ENCODE measurements at regions not wholly inside any gene's neighbourhood (a gene's known extent, or its start where the extent isn't known, plus 50 kb on each side); places are given as distances from the start of the nearest gene placed in this dataset.
"Not testable (repeated sequence)": the region's sequence is repeated elsewhere in the genome, so short reads cannot be mapped to it uniquely, and the experiment has no call there.

DNA sequence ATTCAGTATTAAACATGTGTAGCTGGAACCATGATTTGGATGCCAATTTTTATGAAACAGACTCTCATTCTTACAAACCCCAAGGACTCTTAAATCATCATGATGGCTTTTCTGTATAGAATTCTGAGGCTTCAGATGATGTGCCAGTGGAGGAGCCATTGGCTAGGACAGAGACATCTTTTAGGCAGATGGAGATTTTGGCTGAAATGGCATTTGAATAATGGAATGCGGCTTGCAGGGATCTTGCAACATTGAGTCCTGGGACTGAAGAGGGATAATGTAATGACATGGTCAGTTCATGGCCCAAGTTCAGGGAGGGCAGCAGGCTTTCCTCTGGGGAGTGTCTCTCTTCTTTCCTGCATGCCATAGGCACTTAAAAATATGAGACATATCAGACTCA is 172.4 kb downstream of the ABCA8 start:
- no peak for DNase-seq (ENCODE audit: low read depth in 4 of 4, low spot score in 3 of 4)

DNA sequence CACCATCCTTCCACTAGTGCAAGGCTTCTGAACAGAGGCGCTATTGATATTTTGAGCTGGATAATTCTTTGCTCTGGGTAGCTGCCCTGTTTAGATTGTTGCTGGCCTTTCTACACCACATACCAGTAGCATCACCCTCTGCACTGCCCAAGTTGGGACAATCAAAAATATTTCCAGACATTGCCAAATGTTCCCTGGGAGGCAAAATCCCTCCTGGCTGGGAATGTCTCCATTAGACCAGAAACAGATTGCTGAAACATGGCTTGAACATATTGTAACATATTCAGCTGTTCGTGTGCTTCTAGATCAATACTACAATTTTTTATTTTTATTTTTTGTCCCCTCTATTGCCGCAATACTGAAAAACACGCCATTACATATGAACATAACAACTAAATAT is 174.6 kb downstream of the ABCA8 start:
- no peak for DNase-seq (ENCODE audit: low read depth in 4 of 4, low spot score in 3 of 4)

DNA sequence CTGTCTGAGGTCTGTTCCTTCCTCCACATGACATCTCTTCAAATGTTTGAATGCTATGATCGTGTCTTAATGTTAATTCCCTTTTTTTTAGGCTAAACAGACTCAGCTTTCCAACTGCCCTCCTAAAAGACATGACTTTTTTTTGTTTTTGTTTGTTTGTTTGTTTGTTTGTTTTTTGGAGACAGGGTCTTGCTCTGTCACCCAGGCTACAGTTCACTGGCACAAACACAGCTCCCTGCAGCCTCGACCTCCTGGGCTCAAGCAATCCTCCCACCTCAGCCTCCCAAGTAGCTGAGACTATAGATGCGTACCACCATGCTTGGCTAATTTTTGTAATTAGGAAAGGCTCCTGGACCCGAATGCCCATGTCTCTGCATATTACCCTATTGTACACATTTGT is 176.5 kb downstream of the ABCA8 start:
- no peak for DNase-seq (ENCODE audit: low read depth in 4 of 4, low spot score in 3 of 4)

DNA sequence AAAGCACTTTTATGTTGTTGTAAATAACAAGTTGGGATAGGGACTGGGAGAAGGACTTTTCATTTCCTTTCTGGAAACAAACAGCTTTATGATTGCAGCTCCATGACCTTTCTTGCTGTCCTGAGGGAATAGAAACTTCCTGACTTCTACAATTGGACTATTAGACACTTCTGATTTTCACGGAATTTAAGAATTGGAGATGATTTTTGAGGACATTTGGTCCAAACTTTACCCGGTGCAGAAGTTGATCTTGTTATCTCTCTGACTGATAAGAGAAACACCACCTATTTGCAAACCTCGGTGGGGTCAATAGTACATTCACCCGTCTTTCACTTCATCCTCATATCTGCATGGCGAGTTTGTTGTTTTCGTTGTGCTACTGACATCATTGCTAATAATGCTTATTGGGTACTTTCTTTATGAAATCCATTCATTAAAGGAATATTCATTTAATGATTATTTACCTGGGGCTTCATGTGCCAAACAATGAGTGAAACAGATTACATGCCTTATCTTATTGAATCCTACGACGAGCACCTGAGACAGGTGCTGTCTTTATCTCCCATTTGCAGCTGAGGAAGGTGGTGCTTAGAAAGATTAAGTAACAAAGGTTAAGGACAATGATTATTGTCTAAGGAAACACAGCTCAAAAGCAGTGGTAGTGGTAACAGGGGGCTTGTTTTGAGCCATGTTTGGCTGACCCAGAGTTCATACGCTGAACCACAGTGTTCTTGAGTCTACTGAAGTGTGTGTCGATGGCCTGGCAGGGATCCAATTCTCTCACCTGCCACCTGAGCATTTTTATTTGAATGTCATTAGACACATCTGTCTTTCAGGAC is 176.9 kb upstream of the FAM20A start:
- no peak for DNase-seq (ENCODE audit: low read depth in 4 of 4, low spot score in 3 of 4)

DNA sequence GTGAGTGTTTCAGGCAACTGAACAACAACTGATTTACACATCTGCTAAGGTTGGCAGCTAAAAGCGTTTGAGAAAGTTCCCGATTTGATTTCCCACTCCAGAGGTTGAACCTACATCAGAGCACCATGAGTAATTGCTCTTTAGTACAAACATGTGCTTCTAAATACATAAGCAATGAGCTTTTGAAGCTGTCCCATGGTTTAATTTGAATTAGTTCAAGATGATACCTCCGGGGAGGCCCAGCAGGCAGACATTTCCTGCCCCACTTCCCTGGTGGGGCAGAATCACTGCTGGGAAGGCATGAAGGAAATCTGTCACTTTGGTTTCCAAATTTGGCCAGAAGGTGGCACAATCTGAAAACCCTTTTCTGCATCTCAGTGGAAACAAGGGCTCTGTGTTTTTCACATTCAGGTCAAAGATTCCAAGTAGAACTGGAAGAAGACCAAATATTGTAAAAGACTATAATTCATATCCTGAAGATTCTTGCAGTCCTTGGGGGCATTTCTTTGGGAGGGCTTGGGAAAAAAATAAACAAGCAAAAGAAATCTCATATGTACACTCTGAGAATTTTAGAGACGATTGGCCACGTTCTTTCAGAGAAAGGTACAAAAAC is 176.2 kb upstream of the FAM20A start:
- peak in 2 of 4 donors; percentile 48 to 59 for DNase-seq (ENCODE audit: low read depth in 4 of 4, low spot score in 3 of 4)

DNA sequence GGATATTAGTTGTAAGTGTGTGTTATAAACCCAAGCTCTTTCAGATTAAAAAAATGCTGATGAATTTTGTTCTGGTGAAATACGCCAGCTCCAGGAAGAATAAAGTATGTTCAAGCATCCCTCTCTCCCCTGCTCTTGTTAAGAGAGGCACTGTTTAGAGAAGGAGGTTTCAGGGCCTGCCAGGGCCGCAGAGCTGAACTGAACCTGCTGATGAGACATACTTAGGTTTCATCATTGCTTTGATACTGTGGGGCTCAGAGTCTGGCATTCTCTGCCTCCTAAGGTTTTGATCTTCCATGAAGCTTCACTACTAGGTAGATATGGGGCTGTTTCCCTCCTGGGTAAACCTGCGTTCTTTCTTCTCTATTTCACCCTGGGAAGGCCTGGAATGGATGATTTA is 175.3 kb upstream of the FAM20A start:
- no peak for DNase-seq (ENCODE audit: low read depth in 4 of 4, low spot score in 3 of 4)

DNA sequence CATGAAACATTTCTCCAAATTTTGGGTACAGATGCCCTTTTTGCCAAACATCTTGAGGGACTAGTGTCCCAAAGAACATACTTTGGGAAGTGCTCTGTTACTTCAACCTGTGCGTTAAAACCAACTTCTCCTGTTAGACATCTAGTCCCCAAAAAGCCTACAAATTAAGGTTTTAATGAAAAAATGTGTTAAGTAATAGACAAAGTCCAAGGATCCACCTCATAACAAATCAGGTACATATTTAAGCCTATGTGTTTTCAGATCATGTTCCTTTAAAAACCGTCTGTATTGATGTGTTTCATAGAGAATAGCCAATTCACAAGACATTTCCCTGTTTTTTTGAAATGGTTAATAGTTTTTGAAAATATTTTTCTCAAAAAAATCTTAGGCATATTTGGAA is 174.8 kb upstream of the FAM20A start:
- DNase-seq (ENCODE audit: low read depth in 4 of 4, low spot score in 3 of 4), result no peak

DNA sequence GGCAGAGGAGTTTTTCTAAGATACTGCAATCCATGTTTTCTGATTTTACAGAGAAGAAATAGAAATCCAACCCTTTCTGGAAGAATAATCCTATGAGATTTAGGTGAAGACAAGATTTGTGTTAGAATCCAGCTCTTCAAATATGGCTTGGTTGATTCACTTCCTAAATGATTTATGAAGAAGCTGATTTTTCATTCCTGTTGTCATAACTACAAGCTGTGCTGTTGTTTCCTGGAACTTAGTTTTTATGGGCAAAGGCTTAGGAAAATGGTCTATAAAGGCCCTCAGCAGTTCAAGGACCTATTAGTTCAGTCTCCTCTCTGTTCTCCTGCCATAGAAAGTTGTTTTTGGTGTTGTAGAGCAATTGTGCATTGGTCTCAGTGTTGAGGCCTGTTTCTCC is 174.2 kb upstream of the FAM20A start:
- DNase-seq (ENCODE audit: low read depth in 4 of 4, low spot score in 3 of 4), result no peak

DNA sequence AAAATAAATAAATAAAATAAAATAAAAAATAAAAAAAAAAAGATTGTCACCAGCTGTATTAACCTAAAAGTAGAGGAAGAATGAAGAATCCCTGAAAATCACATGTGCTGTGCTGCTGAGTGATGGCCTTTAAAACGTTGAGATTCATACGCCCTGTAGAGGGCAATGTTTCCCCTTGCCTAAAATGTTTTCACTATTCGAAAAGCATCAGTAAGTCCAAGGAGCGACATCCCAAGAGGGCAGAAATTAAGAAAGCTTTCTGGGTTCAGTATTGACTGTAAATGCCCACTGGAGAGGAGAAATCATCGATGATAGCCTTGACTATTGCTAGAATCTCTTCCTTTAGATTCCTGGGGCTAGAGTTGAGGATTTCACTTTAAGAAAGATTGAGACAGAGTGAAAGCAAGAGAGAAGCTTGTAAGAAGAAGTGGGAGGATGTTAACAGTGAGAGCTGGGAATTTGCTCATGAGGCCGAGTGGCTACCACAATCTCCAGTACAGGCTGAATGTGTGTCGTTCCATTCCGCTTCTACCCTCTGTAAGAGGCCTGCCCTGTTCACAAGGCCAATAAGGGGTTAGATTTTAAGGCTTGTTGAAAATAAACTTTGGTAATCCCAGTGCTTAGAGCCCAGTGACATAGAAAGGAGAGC is 170.8 kb upstream of the FAM20A start:
- no peak for DNase-seq (ENCODE audit: low read depth in 4 of 4, low spot score in 3 of 4)

DNA sequence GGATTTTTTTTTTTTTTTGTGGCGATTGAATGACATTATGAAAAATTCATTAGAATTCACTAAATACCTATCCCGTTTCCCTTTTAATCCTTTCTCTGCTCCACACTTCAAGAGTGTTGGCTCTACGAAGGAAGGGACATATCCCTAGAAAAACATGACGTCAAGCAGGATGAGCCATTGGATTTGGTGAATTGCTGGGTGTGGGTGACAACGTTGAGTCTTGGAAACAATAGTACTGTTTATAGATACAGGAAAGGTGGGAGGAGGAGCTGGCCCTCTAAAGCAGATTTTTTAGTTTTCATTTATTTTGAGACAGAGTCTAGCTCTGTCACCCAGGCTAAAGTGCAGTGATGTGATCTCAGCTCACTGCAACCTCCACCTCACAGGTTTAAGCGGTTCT is 167.6 kb upstream of the FAM20A start:
- no peak for DNase-seq (ENCODE audit: low read depth in 4 of 4, low spot score in 3 of 4)

DNA sequence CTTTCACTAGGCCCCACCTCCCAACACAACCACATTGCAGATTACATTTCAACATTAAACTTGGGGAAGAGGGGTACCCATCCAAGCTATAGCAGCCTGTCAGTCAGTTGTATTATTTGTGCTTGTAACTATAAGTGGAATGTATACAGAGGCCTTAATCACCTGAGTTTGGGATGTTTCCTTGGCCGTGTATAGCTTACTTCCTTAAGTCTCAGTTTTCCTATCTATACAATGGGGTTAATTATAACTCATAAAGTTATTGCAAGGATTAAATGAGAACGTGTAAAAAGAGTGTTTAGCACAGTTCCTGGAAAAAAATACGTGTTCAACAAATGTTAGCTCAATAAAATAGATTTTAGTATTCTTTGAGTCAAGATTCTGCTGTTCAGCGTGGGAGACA is 165.5 kb upstream of the FAM20A start:
- no peak for DNase-seq (ENCODE audit: low read depth in 4 of 4, low spot score in 3 of 4)

DNA sequence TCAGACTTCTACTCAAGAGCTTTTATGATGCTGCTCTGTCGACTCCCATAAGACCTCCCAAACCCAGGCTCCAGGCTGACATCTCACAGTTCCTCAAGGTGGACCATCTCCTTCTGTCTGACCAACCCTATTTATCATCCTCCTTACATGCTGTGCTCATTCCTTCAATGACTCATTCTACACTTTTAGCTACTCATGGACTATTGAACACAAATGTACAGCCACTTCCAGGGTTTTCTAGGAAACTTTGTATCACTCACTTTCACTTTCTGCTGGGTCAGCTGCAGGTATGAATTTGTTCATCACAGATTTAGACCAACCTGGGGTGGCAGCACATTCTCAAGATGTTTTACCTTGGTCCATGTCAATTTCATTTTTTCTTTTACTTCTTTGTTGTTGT is 162.4 kb upstream of the FAM20A start:
- DNase-seq (ENCODE audit: low read depth in 4 of 4, low spot score in 3 of 4), result no peak

DNA sequence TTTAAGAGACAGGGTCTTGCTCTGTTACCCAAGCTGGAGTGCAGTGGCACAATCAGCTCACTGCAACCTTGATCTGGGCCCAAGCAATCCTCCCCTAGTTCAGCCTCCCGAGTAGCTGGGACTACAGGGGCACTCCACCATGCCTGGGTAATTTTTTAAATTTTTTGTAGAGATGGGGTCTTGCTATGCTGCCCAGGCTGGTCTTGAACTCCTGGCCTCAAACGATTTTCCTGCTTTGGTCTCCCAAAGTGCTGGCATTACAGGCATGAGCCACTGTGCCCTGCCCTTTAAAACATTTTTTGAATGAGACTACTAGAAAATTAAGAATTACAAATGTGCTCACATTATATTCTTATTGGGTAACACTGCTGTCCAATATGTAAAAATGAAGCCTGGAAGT is 161.7 kb upstream of the FAM20A start:
- DNase-seq (ENCODE audit: low read depth in 4 of 4, low spot score in 3 of 4), result no peak

DNA sequence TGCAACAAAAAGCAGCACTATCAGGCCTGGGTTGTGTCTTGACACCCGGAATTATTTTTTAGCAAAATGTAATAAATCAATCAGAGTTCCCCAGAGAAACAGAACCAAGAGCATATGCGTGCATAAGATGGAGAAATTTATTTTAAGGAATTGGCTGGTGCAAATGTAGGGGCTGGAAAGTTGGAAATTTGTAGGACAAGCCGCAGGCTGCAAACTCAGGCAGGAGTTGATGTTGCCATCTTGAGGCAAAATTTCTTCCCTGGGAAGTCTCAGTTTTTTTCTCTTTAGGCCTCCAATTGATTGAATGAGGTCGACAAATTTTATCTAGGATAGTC is 158.9 kb upstream of the FAM20A start:
- no peak for DNase-seq (ENCODE audit: low read depth in 4 of 4, low spot score in 3 of 4)

DNA sequence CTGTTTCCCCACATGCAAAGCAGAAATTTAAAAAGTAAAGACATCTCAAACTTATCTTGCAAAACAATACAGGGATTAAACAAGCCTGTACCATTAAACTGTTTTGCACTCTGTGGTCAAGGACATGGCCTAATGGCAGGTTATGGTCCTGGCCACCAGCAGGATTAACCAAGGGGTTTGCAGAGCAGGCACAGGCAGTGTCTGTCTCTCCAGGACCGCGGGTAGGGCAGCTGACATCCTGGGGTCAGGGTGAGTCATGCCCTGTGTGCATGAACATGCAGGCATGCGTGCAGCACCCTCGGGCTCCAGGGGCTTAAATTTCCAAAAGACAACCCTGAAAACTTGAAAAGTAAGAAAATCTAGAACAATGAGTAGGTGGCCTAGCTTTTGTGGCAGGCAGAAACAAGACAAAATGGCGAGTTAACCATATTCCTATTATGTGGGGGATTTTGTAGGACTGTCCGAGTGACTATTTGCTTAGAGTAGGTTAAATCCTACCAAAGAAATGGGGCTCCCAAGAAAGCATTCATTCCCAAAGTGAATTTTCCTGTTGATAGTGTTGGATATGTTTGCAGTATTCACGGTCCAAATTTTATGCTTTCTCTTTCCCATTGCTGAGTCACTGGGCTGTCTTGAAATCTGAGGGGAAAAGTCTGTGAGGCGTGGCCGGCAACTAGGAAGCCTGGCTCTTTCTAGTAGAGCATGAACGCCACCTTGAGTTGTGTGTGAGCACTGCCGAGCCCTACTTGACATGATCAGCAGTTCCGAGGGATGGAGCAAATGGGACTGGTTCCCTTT is 158.4 kb upstream of the FAM20A start:
- peak; percentile 77 to 87 (median 79) for DNase-seq (ENCODE audit: low read depth in 4 of 4, low spot score in 3 of 4)

DNA sequence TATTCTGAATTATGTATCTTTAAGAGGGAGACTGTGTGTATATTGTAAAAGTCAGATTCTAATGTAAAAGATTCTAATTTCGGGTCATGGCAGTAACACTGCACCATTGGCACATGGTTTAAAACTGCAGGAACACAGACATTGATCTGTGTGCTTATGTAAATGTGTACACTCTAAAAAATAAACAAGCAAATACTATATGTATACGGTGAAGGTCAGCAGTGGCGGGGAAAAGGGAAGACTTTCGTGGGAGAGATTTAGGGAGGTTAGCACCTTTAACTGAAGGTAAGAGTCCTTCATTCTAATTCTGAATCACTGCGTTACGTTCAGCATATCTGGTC is 157.8 kb upstream of the FAM20A start:
- no peak for DNase-seq (ENCODE audit: low read depth in 4 of 4, low spot score in 3 of 4)

DNA sequence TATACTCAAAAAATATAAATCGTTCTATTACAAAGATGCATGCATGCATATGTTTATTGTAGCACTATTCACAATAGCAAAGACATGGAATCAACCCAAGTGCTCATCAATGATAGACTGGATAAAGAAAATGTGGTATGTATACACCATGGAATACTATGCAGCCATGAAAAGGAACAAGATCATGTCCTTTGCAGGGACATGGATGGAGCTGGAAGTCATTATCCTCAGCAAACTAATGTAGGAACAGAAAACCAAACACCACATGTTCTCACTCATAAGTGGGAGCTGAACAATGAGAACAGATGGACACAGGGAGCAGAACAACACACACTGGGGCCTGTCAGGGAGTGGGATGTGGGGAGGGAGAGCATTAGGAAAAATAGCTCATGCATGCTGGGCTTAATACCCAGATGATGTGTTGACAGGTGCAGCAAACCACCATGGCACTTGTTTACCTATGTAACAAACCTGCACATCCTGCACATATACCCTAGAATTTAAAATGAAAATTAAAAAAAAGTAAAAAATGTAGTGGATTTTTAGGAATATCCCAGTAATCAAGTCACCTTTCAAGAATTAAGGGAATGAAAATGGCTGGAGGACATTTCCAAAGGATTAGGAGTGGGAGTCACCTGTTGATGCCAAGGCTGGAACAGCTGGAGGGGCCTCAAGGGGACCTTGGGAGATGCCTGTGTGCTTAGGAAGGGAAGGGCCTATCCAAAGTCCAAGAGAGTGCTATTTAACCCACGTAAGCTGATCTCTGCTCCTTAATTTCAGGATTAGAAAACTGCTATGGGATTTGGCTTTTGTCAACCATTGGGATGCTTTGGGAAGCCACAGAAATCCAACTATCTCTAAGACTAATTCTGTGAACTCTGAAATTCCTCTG is 156.9 kb upstream of the FAM20A start:
- not testable (repeated sequence) for DNase-seq (ENCODE audit: low read depth in 4 of 4, low spot score in 3 of 4)

DNA sequence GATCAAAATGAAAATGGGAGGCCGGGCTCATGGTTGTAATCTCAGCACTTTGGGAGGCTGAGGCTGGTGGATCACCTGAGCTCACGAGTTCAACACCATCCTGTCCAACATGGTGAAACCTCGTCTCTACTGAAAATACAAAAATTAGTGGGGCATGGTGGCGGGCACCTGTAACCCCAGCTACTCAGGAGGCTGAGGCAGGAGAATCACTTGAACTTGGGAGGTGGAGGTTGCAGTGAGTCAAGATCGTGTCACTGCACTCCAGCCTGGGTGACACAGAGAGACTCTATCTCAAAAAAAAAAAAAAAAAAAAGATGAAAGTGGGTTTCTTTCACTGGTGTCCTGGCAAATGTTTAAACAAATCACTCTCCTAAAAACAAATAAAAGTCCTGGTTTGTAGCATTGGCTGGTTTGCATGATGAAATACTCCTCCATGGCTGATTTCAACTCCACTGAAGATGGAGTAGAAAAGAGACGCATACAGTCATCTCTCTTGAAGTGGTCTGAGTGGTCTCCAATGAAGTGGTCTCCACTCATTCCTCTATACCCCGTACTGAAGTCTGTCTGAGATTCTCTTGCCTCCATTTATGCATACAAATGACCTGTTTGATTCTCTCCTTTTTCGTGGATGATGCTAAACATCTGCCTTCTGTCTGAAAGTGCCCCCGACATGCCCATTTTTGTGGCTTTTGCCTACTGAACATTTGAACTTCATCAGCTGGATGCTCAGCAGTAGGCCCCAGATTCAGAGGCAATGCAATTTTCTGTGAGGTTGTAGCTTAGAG is 153.0 kb upstream of the FAM20A start:
- no peak for DNase-seq (ENCODE audit: low read depth in 4 of 4, low spot score in 3 of 4)

DNA sequence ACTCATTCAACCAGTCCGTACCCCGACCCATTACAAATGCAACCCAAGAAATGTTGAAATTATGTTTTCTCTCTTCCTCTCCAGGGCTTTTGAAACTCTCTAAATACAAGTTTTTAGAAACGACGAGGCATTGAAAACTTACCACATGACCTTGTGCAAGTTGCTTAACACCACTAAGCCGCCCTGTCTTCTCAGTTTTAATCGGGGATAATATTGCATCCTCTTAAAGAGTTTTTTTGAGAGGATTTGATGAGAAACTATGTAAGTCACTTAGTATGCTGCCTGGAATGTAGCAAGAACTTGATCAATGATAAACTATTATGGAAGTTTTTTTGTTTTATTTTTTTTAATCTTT is 149.0 kb upstream of the FAM20A start:
- no peak for DNase-seq (ENCODE audit: low read depth in 4 of 4, low spot score in 3 of 4)
